ENCODE measurements at regions not wholly inside any gene's neighbourhood (a gene's known extent, or its start where the extent isn't known, plus 50 kb on each side); places are given as distances from the start of the nearest gene placed in this dataset.
"Not testable (repeated sequence)": the region's sequence is repeated elsewhere in the genome, so short reads cannot be mapped to it uniquely, and the experiment has no call there.

GRCh38 chr2:154960802-154961583 lies 262.5 kb downstream of the KCNJ3 start:
- DNase-seq: no peak

DNA sequence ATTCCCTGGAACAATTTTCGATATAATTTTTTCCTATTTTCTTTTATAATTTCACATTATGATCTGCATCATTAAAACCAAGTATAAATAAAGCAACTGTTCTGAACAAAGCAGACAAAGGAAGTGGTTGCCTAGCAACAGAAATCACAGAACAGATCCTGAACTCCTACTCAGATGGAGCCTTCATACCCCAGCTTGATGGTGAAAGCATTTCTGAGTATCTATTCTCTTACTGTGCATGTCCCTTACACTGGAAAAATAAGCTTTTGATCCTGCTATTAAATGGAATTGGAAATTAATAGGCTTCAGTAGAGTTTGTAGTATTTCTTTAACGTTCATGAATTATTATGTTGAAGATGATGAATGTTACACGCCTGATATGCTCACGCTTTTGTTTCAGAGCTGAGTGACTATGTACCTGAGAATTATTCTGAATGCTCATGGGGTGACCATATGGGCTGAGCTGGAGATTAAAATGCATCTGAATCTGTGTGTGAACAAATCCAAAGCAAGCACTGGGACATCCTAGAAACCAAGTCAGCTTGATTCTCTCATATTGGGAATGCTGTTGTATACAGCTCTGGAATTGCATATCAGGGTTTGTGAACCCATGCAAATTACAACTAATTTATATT lies 254.0 kb downstream of the KCNJ3 start:
- peak; percentile 20 for DNase-seq

GRCh38 chr2:154947416-154947815 lies 248.9 kb downstream of the KCNJ3 start:
- not testable (repeated sequence) for DNase-seq

- no peak for DNase-seq
Measured at GRCh38 chr2:154945984-154946383, 247.5 kb downstream of the KCNJ3 start.

DNA sequence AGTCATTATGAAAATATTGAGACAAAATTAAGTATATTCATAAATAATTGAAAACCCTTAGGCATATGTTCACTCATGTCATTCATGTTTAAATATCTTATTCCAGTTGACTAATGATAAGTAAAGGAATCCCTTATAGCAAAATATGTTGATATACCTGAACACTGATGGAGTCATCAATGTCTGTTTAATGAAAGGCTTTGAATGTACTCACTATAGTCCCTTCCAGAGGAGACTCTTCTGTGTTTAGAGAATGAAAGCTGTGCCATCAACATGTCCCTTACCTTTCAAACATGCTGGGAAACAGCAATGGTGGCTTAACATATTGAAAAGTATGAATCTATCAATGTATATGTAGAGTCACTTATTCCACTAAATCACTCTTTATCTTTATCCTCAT lies 242.9 kb downstream of the KCNJ3 start:
- DNase-seq: no peak

- no peak for DNase-seq
Measured at GRCh38 chr2:154934213-154934612, 235.7 kb downstream of the KCNJ3 start.

DNA sequence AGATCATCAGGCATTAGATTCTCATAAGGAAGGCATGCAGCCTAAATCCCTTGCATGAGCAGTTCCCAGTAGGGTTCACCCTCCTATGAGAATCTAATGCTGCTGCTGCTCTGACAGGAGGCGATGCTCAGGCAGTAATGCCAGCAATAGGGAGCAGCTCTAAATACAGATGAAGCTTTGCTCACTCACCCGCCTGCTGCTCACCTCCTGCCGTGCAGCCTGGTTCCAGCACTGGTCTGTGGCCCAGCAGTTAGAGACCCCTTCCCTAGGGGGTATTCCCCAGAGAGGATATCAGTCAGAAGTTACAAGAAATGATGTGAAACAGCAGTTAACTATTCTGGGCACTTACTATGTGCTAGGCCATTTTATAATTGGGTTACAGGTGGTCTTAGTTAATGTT lies 226.0 kb downstream of the KCNJ3 start:
- DNase-seq: no peak

GRCh38 chr2:154914561-154914960 lies 216.1 kb downstream of the KCNJ3 start:
- no peak for DNase-seq

GRCh38 chr2:154912215-154912614 lies 213.7 kb downstream of the KCNJ3 start:
- DNase-seq: no peak

GRCh38 chr2:154911729-154912128 lies 213.2 kb downstream of the KCNJ3 start:
- no peak for DNase-seq

DNA sequence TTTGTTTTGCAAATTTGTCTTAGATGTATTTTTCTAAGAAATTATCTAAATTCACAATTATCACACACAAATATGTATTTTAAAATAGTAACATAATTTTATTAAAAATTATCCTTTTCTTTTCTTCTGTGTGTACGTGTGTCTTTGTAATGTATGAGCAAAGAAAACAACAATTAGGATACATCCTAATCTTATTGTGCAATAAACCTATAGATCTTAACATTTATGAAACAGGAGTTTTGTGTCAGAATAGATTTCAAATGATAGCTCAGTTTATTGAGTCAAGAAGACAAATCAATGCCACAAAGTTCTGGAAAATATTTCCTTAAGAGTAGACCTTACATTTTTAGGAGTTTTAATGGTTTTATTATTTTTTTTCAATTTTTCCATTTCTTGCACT lies 212.2 kb downstream of the KCNJ3 start:
- no peak for DNase-seq

GRCh38 chr2:154908327-154908726 lies 209.8 kb downstream of the KCNJ3 start:
- no peak for DNase-seq
